K562 (cell line): ENCODE measurements at regions not wholly inside any gene's neighbourhood (a gene's known extent, or its start where the extent isn't known, plus 50 kb on each side); places are given as distances from the start of the nearest gene placed in this dataset.

ENCODE experiments used
- ATAC-seq: fragments of 200-7000 bp; cut with Tn5 transposase; 3 replicates; pipeline ENCODE4 v1.9.1; 2020; ENCODE audit warnings: moderate library complexity
- BruUV-seq: library from RNA; stranded (reverse); fragments of 400-500 nt; replicated peaks from 2 replicates; lab custom pipeline; 2021; lab: Mats Ljungman, UMichigan
- CTCF ChIA-PET: fragments of 300-600 bp; formaldehyde crosslinking; extraction: SDS; loops from one replicate; lab custom pipeline; 2021; ENCODE audit warnings: low intra/inter-chr PET ratio; lab: Yijun Ruan, JAX
- POLR2A ChIA-PET: fragments of 300-600, 350-650 bp; sonication (Branson Sonifier 250); formaldehyde crosslinking; extraction: SDS; loops from one replicate; lab custom pipeline; 2021; ENCODE audit warnings: antibody characterized with exemption, inconsistent platforms; lab: Yijun Ruan, JAX
- DNase-seq, 4 experiments: peaks; one replicate each; pipeline versions ENCODE4 v3.0.0 to v3.0.0-alpha.2; 2011 to 2018; ENCODE audit warnings: low spot score in 3 of 4, mixed read lengths in 3 of 4; ENCODE audit errors: extremely low read depth in 1 of 4
- FAIRE-seq: peaks from 2 replicates; lab custom pipeline; 2011; peaks lifted over from hg19 to GRCh38; lab: Jason Lieb, UNC
- H2AFZ ChIP-seq: 2 replicates; pipeline ENCODE4 v1.6.0; 2011; ENCODE audit warnings: low read depth, low read length, control low read depth, inconsistent platforms
- H3K27ac ChIP-seq: fragments of 200-600 bp; 3 replicates; pipeline ENCODE4 v1.8.0; 2011; ENCODE audit warnings: low read depth, mild to moderate bottlenecking, control low read depth, inconsistent platforms, low read length, moderate library complexity, mixed read lengths; ENCODE audit errors: extremely low read depth
- H3K27me3 ChIP-seq, 2 experiments: fragments of 300-600 bp in 1 of 2; 2 replicates in 1 of 2; 3 replicates in 1 of 2; pipeline versions ENCODE4 v1.6.0 to v1.8.0; 2011; ENCODE audit warnings: inconsistent platforms in 2 of 2, low read length in 2 of 2, mild to moderate bottlenecking in 1 of 2, mixed read lengths in 1 of 2, moderate library complexity in 1 of 2; ENCODE audit not compliant: control insufficient read depth in 2 of 2, insufficient read depth in 2 of 2
- H3K36me3 ChIP-seq: fragments of 300-600 bp; 3 replicates; pipeline ENCODE4 v1.8.0; 2011; ENCODE audit warnings: mild to moderate bottlenecking, low read length, inconsistent platforms; ENCODE audit not compliant: control insufficient read depth, insufficient read depth
- H3K4me1 ChIP-seq, 2 experiments: fragments of 200-600 bp in 1 of 2; replicated peaks in 1 of 2; 2 replicates in 1 of 2; 3 replicates in 1 of 2; pipeline versions ENCODE4 v1.5.1 to v1.8.0; 2011; ENCODE audit warnings: inconsistent platforms in 2 of 2, low read length in 2 of 2, mild to moderate bottlenecking in 1 of 2, mixed read lengths in 1 of 2, moderate library complexity in 1 of 2; ENCODE audit not compliant: control insufficient read depth in 2 of 2, insufficient read depth in 2 of 2
- H3K4me2 ChIP-seq: 2 replicates; pipeline ENCODE4 v1.6.1; 2011; ENCODE audit warnings: low read length, control low read depth, inconsistent platforms, mixed read lengths; ENCODE audit not compliant: insufficient read depth
- H3K4me3 ChIP-seq: fragments of 200-600 bp; sonication (generic), shearing (Covaris generic); 2 replicates; pipeline ENCODE4 v1.5.1; 2016; ENCODE audit warnings: control low read depth, inconsistent platforms
- H3K79me2 ChIP-seq: fragments of 200-600 bp; 3 replicates; pipeline ENCODE4 v1.8.0; 2011; ENCODE audit warnings: low read length, inconsistent platforms; ENCODE audit not compliant: control insufficient read depth, insufficient read depth
- H3K9ac ChIP-seq, 2 experiments: 2 replicates each; pipeline versions ENCODE4 v1.6.0 to v1.6.1; 2011; ENCODE audit warnings: low read depth in 2 of 2, low read length in 2 of 2, control low read depth in 1 of 2, inconsistent platforms in 1 of 2, mild to moderate bottlenecking in 1 of 2, mixed read lengths in 1 of 2; ENCODE audit not compliant: insufficient read depth in 1 of 2
- H3K9me1 ChIP-seq: one replicate; pipeline ENCODE4 v1.6.0; 2011; ENCODE audit warnings: inconsistent platforms, mild to moderate bottlenecking, low read length, moderate library complexity; ENCODE audit not compliant: control insufficient read depth, insufficient read depth
- H3K9me3 ChIP-seq: replicated peaks from 2 replicates; pipeline ENCODE4 v1.5.1; 2011; ENCODE audit warnings: low read depth, low read length, inconsistent platforms; ENCODE audit not compliant: control insufficient read depth, insufficient read depth
- H4K20me1 ChIP-seq: replicated peaks from 2 replicates; pipeline ENCODE4 v1.6.1; 2011; ENCODE audit warnings: low read length, inconsistent platforms, mixed read lengths; ENCODE audit not compliant: control insufficient read depth, insufficient read depth
- CGGBP1 ChIP-seq: fragments of 250-450 bp; sonication (Bioruptor Pico); IDR thresholded peaks from 2 replicates; pipeline ENCODE4 v1.9.0; 2021; ENCODE audit warnings: mild to moderate bottlenecking
- CTBP1 ChIP-seq: fragments of 450-650 bp; IDR thresholded peaks from 2 replicates; pipeline ENCODE4 v1.6.1; 2016; ENCODE audit warnings: borderline replicate concordance
- ELF4 ChIP-seq: fragments of 450-650 bp; formaldehyde crosslinking; IDR thresholded peaks from 2 replicates; pipeline ENCODE4 v1.4.0; 2022; ENCODE audit warnings: missing genetic modification characterization
- HEY1 ChIP-seq: fragments of 250-450 bp; sonication (Bioruptor Pico); IDR thresholded peaks from 2 replicates; pipeline ENCODE4 v1.5.0; 2020; ENCODE audit warnings: mild to moderate bottlenecking, moderate library complexity, borderline replicate concordance
- MTF1 ChIP-seq: fragments of 250-450 bp; sonication (Bioruptor Pico); IDR thresholded peaks from 2 replicates; pipeline ENCODE4 v1.9.0; 2021; ENCODE audit warnings: moderate library complexity, mild to moderate bottlenecking, inconsistent platforms, borderline replicate concordance
- NFATC3 ChIP-seq: fragments of 450-650 bp; IDR thresholded peaks from 2 replicates; pipeline ENCODE4 v1.6.1; 2017; ENCODE audit warnings: mild to moderate bottlenecking
- ZBTB17 ChIP-seq: fragments of 450-650 bp; formaldehyde crosslinking; IDR thresholded peaks from 2 replicates; pipeline ENCODE4 v1.4.0; 2020; ENCODE audit warnings: mild to moderate bottlenecking
- ZBTB5 ChIP-seq: fragments of 450-650 bp; IDR thresholded peaks from 2 replicates; pipeline ENCODE4 v1.6.1; 2017; ENCODE audit warnings: antibody characterized with exemption
- ZNF384 ChIP-seq: IDR thresholded peaks from 2 replicates; pipeline ENCODE4 v1.6.1; 2012; ENCODE audit warnings: low read depth, low read length, improper control_type of control experiment
- ZNF586 ChIP-seq: fragments of 450-650 bp; formaldehyde crosslinking; conservative IDR thresholded peaks from 2 replicates; pipeline ENCODE4 v1.4.0; 2020; ENCODE audit warnings: mild to moderate bottlenecking, moderate library complexity
- ZNF717 ChIP-seq: fragments of 250-450 bp; sonication (Bioruptor Pico); IDR thresholded peaks from 2 replicates; pipeline ENCODE4 v1.5.0; 2021
- ZSCAN32 ChIP-seq: fragments of 450-650 bp; formaldehyde crosslinking; IDR thresholded peaks from 2 replicates; pipeline ENCODE4 v1.4.0; 2020; ENCODE audit warnings: mild to moderate bottlenecking, moderate library complexity
- WGBS: fragments of 100-300 bp; shearing (Covaris generic); methylation state at CpG from one replicate; pipeline ENCODE4 v1.1.6; 2016; ENCODE audit warnings: low coverage, mixed read lengths; ENCODE audit not compliant: insufficient coverage; ENCODE audit errors: missing lambda C conversion rate; 5-methylcytosine and 5-hydroxymethylcytosine counted together
- in situ Hi-C: fragments of 300-500 bp; cut with MboI; formaldehyde crosslinking; loops from 4 replicates; pipeline ENCODE4 v1.15.0; 2018; ENCODE audit warnings: inconsistent platforms, mixed read lengths
- intact Hi-C: fragments of 100-400 bp; cut with micrococcal nuclease; formaldehyde crosslinking; loops from 2 replicates; pipeline ENCODE4 v1.14.2; 2022

- BruUV-seq, result no TSS peak
- in situ Hi-C loops, result no loop called here
- TF ChIP-seq ZBTB17 (CRISPR knock-in tag) (no peak), MTF1 (CRISPR knock-in tag) (no peak), ZSCAN32 (no peak), ZBTB5 (no peak), NFATC3 (no peak), ELF4 (CRISPR knock-in tag) (no peak), ZNF717 (CRISPR knock-in tag) (no peak), CGGBP1 (CRISPR knock-in tag) (no peak), ZNF586 (CRISPR knock-in tag) (no peak), CTBP1 (no peak), ZNF384 (no peak), HEY1 (CRISPR knock-in tag) (no peak)
- Histone ChIP-seq H3K9ac (no peak overlapping the region), H3K4me3 (no peak overlapping the region), H3K9me1 (no peaks in the 10 kb centered on the region), H2AFZ (no peak overlapping the region), H3K36me3 (no peaks in the 10 kb centered on the region), H3K79me2 (no peaks in the 10 kb centered on the region), H3K9me3 (no peaks in the 10 kb centered on the region), H3K4me2 (no peak overlapping the region), H3K27ac (no peak overlapping the region), H3K27me3 (peaks cover 13 to 49% of the 10 kb centered on the region in 2 experiments), H4K20me1 (peaks cover 7% of the 10 kb centered on the region; the same call in 1 of the 2 replicates), H3K4me1 (no peaks in the 10 kb centered on the region; a peak in 1 of 5 replicates)
- POLR2A ChIA-PET, result no interaction called here
- FAIRE-seq, result no peak
- 5% methylated on average over 7 of the region's 10 CpGs for WGBS
- no peak for ATAC-seq
- CTCF ChIA-PET, result no interaction called here
- DNase-seq, result no peak
- intact Hi-C loops, result no loop called here
Observed at GRCh38 chr17:36827081-36827480, 110.2 kb upstream of the LHX1 start.
